T-helper 17 cell (primary cell): ENCODE measurements at regions not wholly inside any gene's neighbourhood (a gene's known extent, or its start where the extent isn't known, plus 50 kb on each side); places are given as distances from the start of the nearest gene placed in this dataset.

Source experiments
- ATAC-seq: fragments of 150-1000 bp; cut with Tn5 transposase; 2 replicates; pipeline ENCODE4 v1.10.0; 2021; ENCODE audit warnings: mild to moderate bottlenecking, moderate library complexity
- DNase-seq, 3 donors: peaks; one replicate each; pipeline versions ENCODE4 v3.0.0 to v3.0.0-alpha.2; 2020 to 2021
- H3K9me3 ChIP-seq: one replicate; pipeline ENCODE4 v1.7.0; 2013; ENCODE audit warnings: low read length, mild to moderate bottlenecking; ENCODE audit not compliant: control insufficient read depth, poor library complexity, severe bottlenecking
- H3K27ac Mint-ChIP-seq: one replicate; pipeline ENCODE4 v1.8.0; 2022; ENCODE audit warnings: mild to moderate bottlenecking, moderate library complexity, mixed read lengths
- H3K27me3 Mint-ChIP-seq: one replicate; pipeline ENCODE4 v1.8.0; 2022; ENCODE audit warnings: mixed read lengths
- H3K36me3 Mint-ChIP-seq: one replicate; pipeline ENCODE4 v1.8.0; 2022; ENCODE audit warnings: low read depth, mixed read lengths
- H3K4me1 Mint-ChIP-seq: one replicate; pipeline ENCODE4 v1.8.0; 2022; ENCODE audit warnings: mild to moderate bottlenecking, mixed read lengths
- H3K4me3 Mint-ChIP-seq: one replicate; pipeline ENCODE4 v1.8.0; 2022; ENCODE audit warnings: mild to moderate bottlenecking, moderate library complexity, mixed read lengths

- ATAC-seq, result no peak
- Mint-ChIP-seq H3K36me3 (no peaks in the 10 kb centered on the region), H3K27me3 (no peaks in the 10 kb centered on the region), H3K27ac (no peak overlapping the region), H3K4me1 (no peaks in the 10 kb centered on the region), H3K4me3 (no peak overlapping the region)
- H3K9me3 ChIP-seq, result no peaks in the 10 kb centered on the region
- DNase-seq, result no peak
Observed at GRCh38 chr1:213844632-213845031, 143.1 kb upstream of the PROX1 start.

- no peaks in the 10 kb centered on the region for H3K9me3 ChIP-seq
- no peaks in the 10 kb centered on the region for H3K36me3 Mint-ChIP-seq
- H3K4me1 Mint-ChIP-seq, result no peaks in the 10 kb centered on the region
- ATAC-seq (peak; percentile 89), DNase-seq (no peak)
- H3K27ac Mint-ChIP-seq, result no peak overlapping the region
- no peak overlapping the region for H3K4me3 Mint-ChIP-seq
- H3K27me3 Mint-ChIP-seq, result no peaks in the 10 kb centered on the region
Observed at GRCh38 chr1:213852107-213852506, 135.7 kb upstream of the PROX1 start.

- no peak overlapping the region for H3K27ac Mint-ChIP-seq
Observed at GRCh38 chr1:213858581-213858980, 129.2 kb upstream of the PROX1 start.

GRCh38 chr1:213861841-213862240 lies 125.9 kb upstream of the PROX1 start:
- ATAC-seq (no peak), DNase-seq (no peak)
- no peak overlapping the region for H3K4me3 Mint-ChIP-seq
- H3K27me3 Mint-ChIP-seq, result peaks cover 4% of the 10 kb centered on the region
- H3K36me3 Mint-ChIP-seq, result no peaks in the 10 kb centered on the region
- no peaks in the 10 kb centered on the region for H3K9me3 ChIP-seq
- H3K4me1 Mint-ChIP-seq, result no peaks in the 10 kb centered on the region
- no peak overlapping the region for H3K27ac Mint-ChIP-seq

More at GRCh38 chr1:213858581-213858980, 129.2 kb upstream of the PROX1 start:
- ATAC-seq (no peak), DNase-seq (no peak)
- no peaks in the 10 kb centered on the region for H3K9me3 ChIP-seq
- H3K27me3 Mint-ChIP-seq, result peaks cover 4% of the 10 kb centered on the region
- H3K36me3 Mint-ChIP-seq, result no peaks in the 10 kb centered on the region
- no peak overlapping the region for H3K4me3 Mint-ChIP-seq
- H3K4me1 Mint-ChIP-seq, result no peaks in the 10 kb centered on the region

- Mint-ChIP-seq H3K4me1 (no peaks in the 10 kb centered on the region), H3K27me3 (peaks cover 4% of the 10 kb centered on the region), H3K4me3 (no peak overlapping the region), H3K36me3 (no peaks in the 10 kb centered on the region), H3K27ac (no peak overlapping the region)
- DNase-seq (no peak), ATAC-seq (no peak)
- no peaks in the 10 kb centered on the region for H3K9me3 ChIP-seq
Observed at GRCh38 chr1:213864091-213864490, 123.7 kb upstream of the PROX1 start.

- DNase-seq (no peak), ATAC-seq (no peak)
- Mint-ChIP-seq H3K4me3 (no peak overlapping the region), H3K27ac (no peak overlapping the region), H3K36me3 (no peaks in the 10 kb centered on the region), H3K4me1 (no peaks in the 10 kb centered on the region), H3K27me3 (no peaks in the 10 kb centered on the region)
- H3K9me3 ChIP-seq, result no peaks in the 10 kb centered on the region
Observed at GRCh38 chr1:213868482-213868881, 119.3 kb upstream of the PROX1 start.

GRCh38 chr1:213871179-213871578 lies 116.6 kb upstream of the PROX1 start:
- no peaks in the 10 kb centered on the region for H3K4me1 Mint-ChIP-seq

GRCh38 chr1:213874789-213875188 lies 113.0 kb upstream of the PROX1 start:
- DNase-seq (no peak), ATAC-seq (no peak)
- H3K9me3 ChIP-seq, result no peaks in the 10 kb centered on the region
- H3K36me3 Mint-ChIP-seq, result no peaks in the 10 kb centered on the region
- no peak overlapping the region for H3K27ac Mint-ChIP-seq
- no peaks in the 10 kb centered on the region for H3K27me3 Mint-ChIP-seq
- no peak overlapping the region for H3K4me3 Mint-ChIP-seq
- no peaks in the 10 kb centered on the region for H3K4me1 Mint-ChIP-seq

More at GRCh38 chr1:213871179-213871578, 116.6 kb upstream of the PROX1 start:
- no peaks in the 10 kb centered on the region for H3K36me3 Mint-ChIP-seq
- no peak overlapping the region for H3K27ac Mint-ChIP-seq
- no peak for ATAC-seq
- H3K9me3 ChIP-seq, result no peaks in the 10 kb centered on the region
- DNase-seq, result no peak
- no peak overlapping the region for H3K4me3 Mint-ChIP-seq
- H3K27me3 Mint-ChIP-seq, result no peaks in the 10 kb centered on the region

GRCh38 chr1:213876531-213876930 lies 111.2 kb upstream of the PROX1 start:
- H3K27me3 Mint-ChIP-seq, result no peaks in the 10 kb centered on the region
- no peak for ATAC-seq

GRCh38 chr1:213883618-213884017 lies 104.2 kb upstream of the PROX1 start:
- Mint-ChIP-seq H3K4me3 (no peak overlapping the region), H3K27ac (no peak overlapping the region), H3K36me3 (no peaks in the 10 kb centered on the region), H3K4me1 (no peaks in the 10 kb centered on the region), H3K27me3 (no peaks in the 10 kb centered on the region)
- no peak for DNase-seq
- H3K9me3 ChIP-seq, result no peaks in the 10 kb centered on the region
- no peak for ATAC-seq

More at GRCh38 chr1:213876531-213876930, 111.2 kb upstream of the PROX1 start:
- Mint-ChIP-seq H3K4me1 (no peaks in the 10 kb centered on the region), H3K36me3 (no peaks in the 10 kb centered on the region), H3K27ac (no peak overlapping the region), H3K4me3 (no peak overlapping the region)
- no peak for DNase-seq
- H3K9me3 ChIP-seq, result no peaks in the 10 kb centered on the region

- Mint-ChIP-seq H3K36me3 (no peaks in the 10 kb centered on the region), H3K4me3 (no peak overlapping the region), H3K27ac (no peak overlapping the region), H3K27me3 (no peaks in the 10 kb centered on the region), H3K4me1 (no peaks in the 10 kb centered on the region)
- ATAC-seq, result no peak
- DNase-seq, result no peak
- no peaks in the 10 kb centered on the region for H3K9me3 ChIP-seq
Observed at GRCh38 chr1:213884402-213884801, 103.4 kb upstream of the PROX1 start.

GRCh38 chr1:213884942-213885341 lies 102.8 kb upstream of the PROX1 start:
- no peaks in the 10 kb centered on the region for H3K36me3 Mint-ChIP-seq
- H3K4me1 Mint-ChIP-seq, result no peaks in the 10 kb centered on the region
- no peaks in the 10 kb centered on the region for H3K9me3 ChIP-seq
- no peaks in the 10 kb centered on the region for H3K27me3 Mint-ChIP-seq
- H3K4me3 Mint-ChIP-seq, result no peak overlapping the region
- no peak overlapping the region for H3K27ac Mint-ChIP-seq
- DNase-seq, result no peak
- no peak for ATAC-seq

- Mint-ChIP-seq H3K27me3 (no peaks in the 10 kb centered on the region), H3K36me3 (no peaks in the 10 kb centered on the region), H3K4me3 (no peak overlapping the region), H3K4me1 (peaks cover 2% of the 10 kb centered on the region), H3K27ac (no peak overlapping the region)
- no peak for ATAC-seq
- H3K9me3 ChIP-seq, result no peaks in the 10 kb centered on the region
- DNase-seq, result no peak
Observed at GRCh38 chr1:213887842-213888241, 99.9 kb upstream of the PROX1 start.

GRCh38 chr1:213891989-213892902 lies 95.5 kb upstream of the PROX1 start:
- H3K4me3 Mint-ChIP-seq, result no peak overlapping the region
- peaks cover 5% of the 10 kb centered on the region for H3K27me3 Mint-ChIP-seq
- no peak for DNase-seq
- no peak overlapping the region for H3K27ac Mint-ChIP-seq
- H3K9me3 ChIP-seq, result no peaks in the 10 kb centered on the region
- peaks cover 2% of the 10 kb centered on the region for H3K4me1 Mint-ChIP-seq
- no peak for ATAC-seq
- H3K36me3 Mint-ChIP-seq, result peaks cover 2% of the 10 kb centered on the region
